B cell (primary cell): ENCODE measurements at regions not wholly inside any gene's neighbourhood (a gene's known extent, or its start where the extent isn't known, plus 50 kb on each side); places are given as distances from the start of the nearest gene placed in this dataset.

Experiments
- EZH2 ChIP-seq: IDR thresholded peaks from 2 replicates; pipeline ENCODE4 v1.6.1; 2012; ENCODE audit warnings: borderline replicate concordance, low read depth, mild to moderate bottlenecking, moderate library complexity, low read length; ENCODE audit not compliant: insufficient read depth, poor library complexity, severe bottlenecking
- TF ChIP-seq, protein P1 (sequence below): fragments of 200-600 bp; IDR thresholded peaks from one replicate; pipeline ENCODE4 v1.8.0; 2022; ENCODE audit warnings: antibody characterized with exemption, mild to moderate bottlenecking

DNA sequence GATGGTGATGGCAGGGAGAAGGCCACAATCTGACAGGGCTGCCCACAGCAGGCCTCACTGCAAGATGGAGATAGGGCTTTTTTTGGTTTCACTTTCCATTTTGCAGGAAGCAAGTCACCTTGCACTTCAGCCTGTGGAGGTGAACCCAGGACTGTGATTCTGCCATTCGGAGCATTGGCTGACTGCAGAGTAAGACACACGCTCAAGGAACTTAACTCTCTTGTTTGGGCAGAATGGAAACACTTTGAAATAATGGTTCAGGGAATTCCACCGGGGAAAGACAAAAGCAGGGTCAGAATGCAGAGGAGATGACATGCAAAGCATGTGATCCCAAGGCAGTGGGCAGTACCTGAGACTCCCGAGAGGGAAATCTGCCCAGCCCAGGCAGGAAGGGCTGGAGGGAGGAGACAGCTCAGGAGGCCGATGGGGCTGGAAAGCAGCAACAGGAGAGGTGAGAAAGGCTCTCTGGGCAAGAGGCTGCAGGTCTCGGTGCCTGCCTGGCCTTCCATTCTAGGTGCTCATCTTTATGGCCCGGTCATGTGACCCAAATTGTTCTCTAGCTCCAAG lies 58.7 kb upstream of the PRMT8 start:
- TF ChIP-seq, protein P1, sequence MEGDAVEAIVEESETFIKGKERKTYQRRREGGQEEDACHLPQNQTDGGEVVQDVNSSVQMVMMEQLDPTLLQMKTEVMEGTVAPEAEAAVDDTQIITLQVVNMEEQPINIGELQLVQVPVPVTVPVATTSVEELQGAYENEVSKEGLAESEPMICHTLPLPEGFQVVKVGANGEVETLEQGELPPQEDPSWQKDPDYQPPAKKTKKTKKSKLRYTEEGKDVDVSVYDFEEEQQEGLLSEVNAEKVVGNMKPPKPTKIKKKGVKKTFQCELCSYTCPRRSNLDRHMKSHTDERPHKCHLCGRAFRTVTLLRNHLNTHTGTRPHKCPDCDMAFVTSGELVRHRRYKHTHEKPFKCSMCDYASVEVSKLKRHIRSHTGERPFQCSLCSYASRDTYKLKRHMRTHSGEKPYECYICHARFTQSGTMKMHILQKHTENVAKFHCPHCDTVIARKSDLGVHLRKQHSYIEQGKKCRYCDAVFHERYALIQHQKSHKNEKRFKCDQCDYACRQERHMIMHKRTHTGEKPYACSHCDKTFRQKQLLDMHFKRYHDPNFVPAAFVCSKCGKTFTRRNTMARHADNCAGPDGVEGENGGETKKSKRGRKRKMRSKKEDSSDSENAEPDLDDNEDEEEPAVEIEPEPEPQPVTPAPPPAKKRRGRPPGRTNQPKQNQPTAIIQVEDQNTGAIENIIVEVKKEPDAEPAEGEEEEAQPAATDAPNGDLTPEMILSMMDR, result no peak
- no peak for TF ChIP-seq EZH2
